ENCODE measurements at regions not wholly inside any gene's neighbourhood (a gene's known extent, or its start where the extent isn't known, plus 50 kb on each side); places are given as distances from the start of the nearest gene placed in this dataset.

DNA sequence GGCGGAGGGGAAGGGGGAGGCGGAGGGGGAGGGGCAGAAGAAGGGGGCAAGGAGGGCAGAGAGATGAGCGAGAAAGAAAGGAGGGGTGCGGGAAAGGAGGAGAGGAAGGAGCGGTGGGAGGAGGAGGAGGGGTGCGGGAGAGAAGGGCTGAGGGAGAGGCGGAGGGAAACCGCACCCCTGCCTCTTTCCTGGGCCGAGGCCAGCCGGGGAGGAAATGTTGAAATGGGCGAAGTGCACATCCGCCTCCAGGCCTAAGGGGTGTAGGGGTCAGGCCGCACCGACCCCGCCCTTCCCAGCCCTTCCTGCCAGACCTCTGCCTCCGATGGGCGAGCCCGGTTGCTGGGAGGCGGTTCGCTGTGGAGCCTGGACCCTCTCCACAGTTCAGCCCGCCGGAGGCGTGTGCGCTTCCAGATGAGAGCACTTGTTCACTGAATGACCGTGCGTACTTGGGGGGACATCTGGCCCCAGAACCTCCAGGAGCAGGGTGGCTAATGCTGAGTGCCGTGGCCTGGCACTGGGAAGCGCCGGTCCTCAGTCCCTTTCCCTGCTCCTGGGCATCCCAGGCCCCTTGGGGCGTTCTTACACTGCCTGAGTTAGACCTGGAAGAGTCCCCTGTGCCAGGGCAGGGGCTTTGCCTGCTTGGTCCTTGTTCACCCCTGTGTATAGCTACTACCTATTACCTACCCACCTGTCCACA is 110.3 kb upstream of the KLF13 start:
- peak overlapping the region; percentile 36 for H3K4me3 ChIP-seq (ENCODE audit: low read depth, low read length)
- TF ChIP-seq, protein P1, sequence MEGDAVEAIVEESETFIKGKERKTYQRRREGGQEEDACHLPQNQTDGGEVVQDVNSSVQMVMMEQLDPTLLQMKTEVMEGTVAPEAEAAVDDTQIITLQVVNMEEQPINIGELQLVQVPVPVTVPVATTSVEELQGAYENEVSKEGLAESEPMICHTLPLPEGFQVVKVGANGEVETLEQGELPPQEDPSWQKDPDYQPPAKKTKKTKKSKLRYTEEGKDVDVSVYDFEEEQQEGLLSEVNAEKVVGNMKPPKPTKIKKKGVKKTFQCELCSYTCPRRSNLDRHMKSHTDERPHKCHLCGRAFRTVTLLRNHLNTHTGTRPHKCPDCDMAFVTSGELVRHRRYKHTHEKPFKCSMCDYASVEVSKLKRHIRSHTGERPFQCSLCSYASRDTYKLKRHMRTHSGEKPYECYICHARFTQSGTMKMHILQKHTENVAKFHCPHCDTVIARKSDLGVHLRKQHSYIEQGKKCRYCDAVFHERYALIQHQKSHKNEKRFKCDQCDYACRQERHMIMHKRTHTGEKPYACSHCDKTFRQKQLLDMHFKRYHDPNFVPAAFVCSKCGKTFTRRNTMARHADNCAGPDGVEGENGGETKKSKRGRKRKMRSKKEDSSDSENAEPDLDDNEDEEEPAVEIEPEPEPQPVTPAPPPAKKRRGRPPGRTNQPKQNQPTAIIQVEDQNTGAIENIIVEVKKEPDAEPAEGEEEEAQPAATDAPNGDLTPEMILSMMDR (IDR thresholded peaks at IDR 0.05; ENCODE audit: insufficient read depth, low read length, severe bottlenecking), result no peak
- FAIRE-seq (no peak), DNase-seq (ENCODE audit: low read depth) (peak; percentile 53)
- no peaks in the 10 kb centered on the region for H3K27me3 ChIP-seq (ENCODE audit: control insufficient read depth, insufficient read depth, low read length)
- H3K36me3 ChIP-seq (ENCODE audit: control insufficient read depth, insufficient read depth, low read length), result no peaks in the 10 kb centered on the region

DNA sequence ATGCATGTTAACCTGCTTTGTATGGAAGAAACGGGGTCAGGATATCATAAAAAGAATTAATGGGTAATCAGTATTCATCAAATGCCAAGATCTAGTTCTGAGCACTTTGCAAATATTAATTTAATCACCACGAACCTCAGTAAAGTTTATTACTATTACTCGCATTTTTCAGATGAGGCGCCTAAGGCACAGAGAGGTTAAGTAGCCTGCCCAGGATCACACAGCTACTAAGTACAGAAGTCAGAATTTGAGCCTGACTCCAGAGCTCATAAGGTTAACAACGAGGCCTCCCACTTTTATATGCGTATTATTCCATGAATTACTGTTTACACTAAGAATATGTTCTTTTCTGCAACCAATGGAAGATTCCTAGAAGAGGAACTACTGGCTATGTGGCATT is 109.6 kb upstream of the KLF13 start:
- no peaks in the 10 kb centered on the region for H3K27me3 ChIP-seq (ENCODE audit: control insufficient read depth, insufficient read depth, low read length)
- TF ChIP-seq, protein P1 (IDR thresholded peaks at IDR 0.05; ENCODE audit: insufficient read depth, low read length, severe bottlenecking), result no peak
- H3K36me3 ChIP-seq (ENCODE audit: control insufficient read depth, insufficient read depth, low read length), result no peaks in the 10 kb centered on the region
- no peak overlapping the region for H3K4me3 ChIP-seq (ENCODE audit: low read depth, low read length)
- no peak for DNase-seq (ENCODE audit: low read depth)
- FAIRE-seq, result no peak

DNA sequence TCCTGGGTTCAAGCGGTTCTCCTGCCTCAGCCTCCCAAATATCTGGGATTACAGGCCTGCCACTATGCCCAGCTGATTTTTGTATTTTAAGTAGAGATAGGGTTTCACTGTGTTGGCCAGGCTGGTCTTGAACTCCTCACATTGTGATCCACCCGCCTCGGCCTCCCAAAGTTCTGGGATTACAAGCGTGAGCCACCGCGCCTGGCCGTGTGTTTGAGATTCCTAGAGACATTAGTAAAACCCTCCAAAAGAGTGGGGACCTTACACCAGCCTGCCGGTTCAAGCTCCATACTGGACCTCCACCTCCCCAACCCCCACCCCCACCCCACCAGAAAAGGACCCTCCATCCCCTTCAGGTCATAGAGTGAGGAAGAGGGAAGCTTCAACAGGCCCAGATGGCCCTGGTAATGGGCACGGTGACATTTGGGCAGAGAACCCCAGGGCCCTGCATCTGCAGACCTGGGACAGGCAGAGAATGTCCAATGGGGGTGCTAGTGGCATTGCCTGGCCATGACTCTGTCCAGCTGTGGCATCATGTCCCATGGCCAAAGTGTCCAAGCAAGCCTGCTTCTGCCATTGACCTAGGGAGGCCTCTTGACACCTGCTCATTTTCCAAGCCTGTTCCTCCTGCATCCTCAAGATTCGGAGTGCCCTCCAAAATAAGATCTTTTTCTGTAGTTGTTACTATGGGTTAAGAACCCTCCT is 108.9 kb upstream of the KLF13 start:
- no peak overlapping the region for H3K4me3 ChIP-seq (ENCODE audit: low read depth, low read length)
- no peak for DNase-seq (ENCODE audit: low read depth)
- TF ChIP-seq, protein P1 (IDR thresholded peaks at IDR 0.05; ENCODE audit: insufficient read depth, low read length, severe bottlenecking), result no peak
- H3K27me3 ChIP-seq (ENCODE audit: control insufficient read depth, insufficient read depth, low read length), result no peaks in the 10 kb centered on the region
- no peaks in the 10 kb centered on the region for H3K36me3 ChIP-seq (ENCODE audit: control insufficient read depth, insufficient read depth, low read length)
- no peak for FAIRE-seq

DNA sequence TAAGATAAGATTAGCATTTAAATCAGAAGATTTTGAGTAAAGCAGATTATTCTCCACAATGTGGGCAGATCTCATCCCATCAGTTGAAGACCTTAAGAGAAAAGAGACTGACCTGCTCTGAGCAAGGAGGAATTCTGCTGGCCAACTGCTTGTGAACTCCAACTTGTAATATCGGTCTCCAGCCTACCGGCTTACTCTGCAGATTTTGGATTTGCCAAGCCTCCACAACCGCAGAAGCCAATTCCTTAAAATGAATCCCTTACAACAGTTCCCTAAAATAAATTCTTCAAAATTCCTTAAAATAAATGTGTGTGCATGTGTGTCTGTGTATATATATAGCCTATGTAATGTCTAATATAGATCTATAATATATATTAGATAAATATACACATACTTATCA is 107.4 kb upstream of the KLF13 start:
- H3K36me3 ChIP-seq (ENCODE audit: control insufficient read depth, insufficient read depth, low read length), result no peaks in the 10 kb centered on the region
- TF ChIP-seq, protein P1 (IDR thresholded peaks at IDR 0.05; ENCODE audit: insufficient read depth, low read length, severe bottlenecking), result no peak
- no peak overlapping the region for H3K4me3 ChIP-seq (ENCODE audit: low read depth, low read length)
- FAIRE-seq (no peak), DNase-seq (ENCODE audit: low read depth) (no peak)
- H3K27me3 ChIP-seq (ENCODE audit: control insufficient read depth, insufficient read depth, low read length), result no peaks in the 10 kb centered on the region

DNA sequence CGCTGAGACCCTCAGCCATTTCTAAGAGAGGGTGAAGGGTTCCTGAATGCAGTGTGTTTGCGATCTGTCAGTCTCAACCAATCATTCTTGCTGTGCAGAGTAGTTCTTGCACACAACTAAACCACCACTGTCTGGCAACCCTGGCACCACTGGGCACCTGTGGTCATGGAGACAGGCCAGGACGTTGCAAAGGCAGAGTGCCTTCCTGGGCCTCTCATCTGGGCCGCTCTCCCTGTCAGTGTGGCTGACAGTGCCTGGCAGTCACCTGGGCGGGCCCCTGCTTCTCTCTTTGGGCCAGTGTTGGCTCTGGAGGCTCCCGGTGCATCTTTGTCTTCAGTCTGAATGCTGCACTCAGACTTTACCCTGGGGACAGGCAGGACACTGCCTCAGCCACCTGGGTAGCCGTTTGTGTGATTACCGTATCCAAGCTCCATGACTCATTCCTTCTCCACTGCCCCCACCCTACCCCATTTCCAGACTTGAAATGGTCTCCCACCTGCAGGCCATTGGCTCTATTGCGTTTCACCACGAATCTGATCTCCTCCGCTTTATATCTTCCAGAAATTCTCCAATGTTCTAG is 104.6 kb upstream of the KLF13 start:
- FAIRE-seq (no peak), DNase-seq (ENCODE audit: low read depth) (no peak)
- H3K4me3 ChIP-seq (ENCODE audit: low read depth, low read length), result no peak overlapping the region
- H3K27me3 ChIP-seq (ENCODE audit: control insufficient read depth, insufficient read depth, low read length), result no peaks in the 10 kb centered on the region
- TF ChIP-seq, protein P1 (IDR thresholded peaks at IDR 0.05; ENCODE audit: insufficient read depth, low read length, severe bottlenecking), result no peak
- no peaks in the 10 kb centered on the region for H3K36me3 ChIP-seq (ENCODE audit: control insufficient read depth, insufficient read depth, low read length)

All from bronchial epithelial cell (primary cell).